ENCODE measurements at regions not wholly inside any gene's neighbourhood (a gene's known extent, or its start where the extent isn't known, plus 50 kb on each side); places are given as distances from the start of the nearest gene placed in this dataset.

DNA sequence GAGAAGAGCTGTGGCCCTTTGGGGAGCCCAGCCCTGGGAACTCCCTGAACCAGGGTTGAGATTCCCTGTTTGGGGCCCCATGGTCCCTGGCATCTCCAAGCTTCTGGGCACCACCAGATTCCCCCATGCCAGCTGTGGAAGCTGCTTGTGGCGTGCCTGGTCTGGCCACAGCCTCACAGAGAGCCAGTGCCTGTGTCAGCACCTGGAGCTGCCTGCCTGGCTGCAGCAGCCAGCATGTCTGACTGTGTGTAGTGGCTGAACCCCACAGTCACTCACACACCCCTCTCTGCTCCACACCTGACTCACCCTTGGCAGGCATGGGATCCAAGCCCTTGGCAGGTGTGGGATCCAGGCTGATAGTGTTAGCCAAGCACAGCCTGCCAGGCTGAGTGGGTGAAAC lies 97.2 kb upstream of the GALNTL6 start:
- FAIRE-seq = no peak
- Histone ChIP-seq H3K9me3 (ENCODE audit: control insufficient read depth, low read depth, low read length) (peaks cover 6% of the 10 kb centered on the region), H3K9me1 (ENCODE audit: control insufficient read depth, extremely low read depth, insufficient read depth, low read length) (no peaks in the 10 kb centered on the region), H3K9ac (ENCODE audit: control insufficient read depth, extremely low read depth, insufficient read depth, low read length) (no peak overlapping the region), H3K27me3 (ENCODE audit: control insufficient read depth, extremely low read depth, insufficient read depth, low read length) (no peaks in the 10 kb centered on the region), H3K79me2 (ENCODE audit: control insufficient read depth, insufficient read depth, low read length) (no peaks in the 10 kb centered on the region), H3K36me3 (ENCODE audit: control insufficient read depth in 2 of 2, extremely low read depth in 1 of 2, insufficient read depth in 2 of 2, low read length in 2 of 2) (no peaks in the 10 kb centered on the region), H4K20me1 (ENCODE audit: control insufficient read depth, extremely low read depth, insufficient read depth, low read length) (no peaks in the 10 kb centered on the region), H3K4me2 (ENCODE audit: control insufficient read depth, extremely low read depth, insufficient read depth, low read depth, low read length) (no peak overlapping the region), H3K27ac (ENCODE audit: control insufficient read depth, insufficient read depth, low read length) (no peak overlapping the region), H2AFZ (ENCODE audit: control insufficient read depth, low read length) (no peak overlapping the region), H3K4me3 (ENCODE audit: control insufficient read depth in 2 of 3, extremely low read depth in 1 of 3, insufficient read depth in 2 of 3, low read depth in 1 of 3, low read length in 3 of 3) (no peak overlapping the region), H3K4me1 (ENCODE audit: control insufficient read depth, extremely low read depth, insufficient read depth, low read length) (no peaks in the 10 kb centered on the region)
- no peak for DNase-seq (ENCODE audit: low read depth, low spot score)
- TF ChIP-seq, protein P1, sequence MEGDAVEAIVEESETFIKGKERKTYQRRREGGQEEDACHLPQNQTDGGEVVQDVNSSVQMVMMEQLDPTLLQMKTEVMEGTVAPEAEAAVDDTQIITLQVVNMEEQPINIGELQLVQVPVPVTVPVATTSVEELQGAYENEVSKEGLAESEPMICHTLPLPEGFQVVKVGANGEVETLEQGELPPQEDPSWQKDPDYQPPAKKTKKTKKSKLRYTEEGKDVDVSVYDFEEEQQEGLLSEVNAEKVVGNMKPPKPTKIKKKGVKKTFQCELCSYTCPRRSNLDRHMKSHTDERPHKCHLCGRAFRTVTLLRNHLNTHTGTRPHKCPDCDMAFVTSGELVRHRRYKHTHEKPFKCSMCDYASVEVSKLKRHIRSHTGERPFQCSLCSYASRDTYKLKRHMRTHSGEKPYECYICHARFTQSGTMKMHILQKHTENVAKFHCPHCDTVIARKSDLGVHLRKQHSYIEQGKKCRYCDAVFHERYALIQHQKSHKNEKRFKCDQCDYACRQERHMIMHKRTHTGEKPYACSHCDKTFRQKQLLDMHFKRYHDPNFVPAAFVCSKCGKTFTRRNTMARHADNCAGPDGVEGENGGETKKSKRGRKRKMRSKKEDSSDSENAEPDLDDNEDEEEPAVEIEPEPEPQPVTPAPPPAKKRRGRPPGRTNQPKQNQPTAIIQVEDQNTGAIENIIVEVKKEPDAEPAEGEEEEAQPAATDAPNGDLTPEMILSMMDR (optimal IDR thresholded peaks at IDR 0.05 in 1 of 3, IDR thresholded peaks at IDR 0.05 in 1 of 3, conservative IDR thresholded peaks at IDR 0.05 in 1 of 3; ENCODE audit: extremely low read depth in 1 of 3, insufficient read depth in 2 of 3, low read length in 3 of 3) = no peak
- no peak for TF ChIP-seq EZH2 (IDR thresholded peaks at IDR 0.05; ENCODE audit: low read length)
- dilution Hi-C loops (cut with MboI; ENCODE audit: extremely low pct_ligation_motif_present, low sequenced_read_pairs) = no loop called here

DNA sequence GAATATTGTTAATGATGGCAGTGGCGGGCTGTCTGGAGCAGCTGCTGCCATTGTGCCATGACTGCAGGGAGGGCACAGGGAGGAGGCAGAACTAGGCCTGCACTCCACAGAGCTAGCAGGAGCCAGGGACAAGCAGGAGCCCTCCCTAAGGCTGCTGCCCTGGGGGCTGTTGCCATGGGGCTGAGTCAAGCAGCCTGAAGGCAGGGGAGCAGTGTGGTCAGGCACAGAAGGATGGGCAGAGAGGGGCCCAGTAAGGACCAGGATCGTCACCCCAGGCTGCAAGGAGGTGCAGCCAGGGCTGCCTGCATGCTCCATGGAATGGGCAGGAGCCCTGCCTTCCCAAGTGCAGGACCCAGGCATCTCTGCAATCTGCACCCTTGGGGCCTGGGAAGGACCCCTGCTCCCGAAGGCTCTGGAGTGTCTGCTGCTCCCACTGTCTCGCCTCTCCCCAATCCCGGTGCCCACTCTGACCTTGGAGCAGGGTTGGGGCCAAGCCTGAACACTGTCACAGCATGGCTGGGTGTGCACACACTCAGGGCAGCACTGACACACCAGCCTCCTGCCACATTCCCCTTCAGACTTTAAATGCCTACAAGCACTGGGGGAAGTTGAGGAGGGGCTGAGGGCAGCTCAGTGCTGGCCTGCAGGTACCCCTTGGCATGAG lies 98.3 kb upstream of the GALNTL6 start:
- Histone ChIP-seq H3K4me2 (ENCODE audit: control insufficient read depth, extremely low read depth, insufficient read depth, low read depth, low read length) (no peak overlapping the region), H4K20me1 (ENCODE audit: control insufficient read depth, extremely low read depth, insufficient read depth, low read length) (no peaks in the 10 kb centered on the region), H3K4me3 (ENCODE audit: control insufficient read depth in 2 of 3, extremely low read depth in 1 of 3, insufficient read depth in 2 of 3, low read depth in 1 of 3, low read length in 3 of 3) (no peak overlapping the region), H3K9me3 (ENCODE audit: control insufficient read depth, low read depth, low read length) (peaks cover 6% of the 10 kb centered on the region), H3K27ac (ENCODE audit: control insufficient read depth, insufficient read depth, low read length) (no peak overlapping the region), H3K27me3 (ENCODE audit: control insufficient read depth, extremely low read depth, insufficient read depth, low read length) (no peaks in the 10 kb centered on the region), H2AFZ (ENCODE audit: control insufficient read depth, low read length) (no peak overlapping the region), H3K79me2 (ENCODE audit: control insufficient read depth, insufficient read depth, low read length) (no peaks in the 10 kb centered on the region), H3K9me1 (ENCODE audit: control insufficient read depth, extremely low read depth, insufficient read depth, low read length) (no peaks in the 10 kb centered on the region), H3K36me3 (ENCODE audit: control insufficient read depth in 2 of 2, extremely low read depth in 1 of 2, insufficient read depth in 2 of 2, low read length in 2 of 2) (no peaks in the 10 kb centered on the region), H3K9ac (ENCODE audit: control insufficient read depth, extremely low read depth, insufficient read depth, low read length) (no peak overlapping the region), H3K4me1 (ENCODE audit: control insufficient read depth, extremely low read depth, insufficient read depth, low read length) (no peaks in the 10 kb centered on the region)
- dilution Hi-C loops (cut with MboI; ENCODE audit: extremely low pct_ligation_motif_present, low sequenced_read_pairs) = no loop called here
- FAIRE-seq (no peak), DNase-seq (ENCODE audit: low read depth, low spot score) (no peak)
- TF ChIP-seq, protein P1 (optimal IDR thresholded peaks at IDR 0.05 in 1 of 3, IDR thresholded peaks at IDR 0.05 in 1 of 3, conservative IDR thresholded peaks at IDR 0.05 in 1 of 3; ENCODE audit: extremely low read depth in 1 of 3, insufficient read depth in 2 of 3, low read length in 3 of 3) = no peak
- no peak for TF ChIP-seq EZH2 (IDR thresholded peaks at IDR 0.05; ENCODE audit: low read length)
